HG03280 (cell line): ENCODE measurements at regions not wholly inside any gene's neighbourhood (a gene's known extent, or its start where the extent isn't known, plus 50 kb on each side); places are given as distances from the start of the nearest gene placed in this dataset.

Experiments
- ATAC-seq: cut with Tn5 transposase; IDR thresholded peaks from one replicate; pipeline ENCODE4 v1.9.1; 2021; ENCODE audit warnings: mild to moderate bottlenecking, moderate library complexity; ENCODE audit not compliant: unreplicated experiment

GRCh38 chr10:104505521-104506042 is 135.5 kb upstream of the SORCS3 start:
- ATAC-seq: no peak

- ATAC-seq: no peak
Measured at GRCh38 chr10:104509981-104510380, 131.1 kb upstream of the SORCS3 start.

- ATAC-seq: no peak
Measured at GRCh38 chr10:104510644-104511043, 130.4 kb upstream of the SORCS3 start.

GRCh38 chr10:104512800-104513199 is 128.3 kb upstream of the SORCS3 start:
- ATAC-seq: no peak

GRCh38 chr10:104515678-104516199 is 125.4 kb upstream of the SORCS3 start:
- no peak for ATAC-seq

GRCh38 chr10:104516986-104517385 is 124.1 kb upstream of the SORCS3 start:
- no peak for ATAC-seq

GRCh38 chr10:104517946-104518345 is 123.1 kb upstream of the SORCS3 start:
- ATAC-seq: no peak

GRCh38 chr10:104518891-104519290 is 122.2 kb upstream of the SORCS3 start:
- ATAC-seq: no peak

- no peak for ATAC-seq
Measured at GRCh38 chr10:104520653-104521052, 120.4 kb upstream of the SORCS3 start.

- no peak for ATAC-seq
Measured at GRCh38 chr10:104521901-104522694, 119.0 kb upstream of the SORCS3 start.

- no peak for ATAC-seq
Measured at GRCh38 chr10:104526188-104526587, 114.9 kb upstream of the SORCS3 start.

- ATAC-seq: no peak
Measured at GRCh38 chr10:104527013-104527412, 114.1 kb upstream of the SORCS3 start.

GRCh38 chr10:104540181-104540580 is 100.9 kb upstream of the SORCS3 start:
- no peak for ATAC-seq

- no peak for ATAC-seq
Measured at GRCh38 chr10:104541820-104542219, 99.3 kb upstream of the SORCS3 start.

- no peak for ATAC-seq
Measured at GRCh38 chr10:104546336-104546735, 94.8 kb upstream of the SORCS3 start.

- ATAC-seq: no peak
Measured at GRCh38 chr10:104546756-104547155, 94.3 kb upstream of the SORCS3 start.

- ATAC-seq: no peak
Measured at GRCh38 chr10:104548090-104548489, 93.0 kb upstream of the SORCS3 start.

- no peak for ATAC-seq
Measured at GRCh38 chr10:104556831-104557230, 84.3 kb upstream of the SORCS3 start.

GRCh38 chr10:104557966-104558365 is 83.1 kb upstream of the SORCS3 start:
- no peak for ATAC-seq

GRCh38 chr10:104559935-104560334 is 81.2 kb upstream of the SORCS3 start:
- ATAC-seq: no peak

GRCh38 chr10:104563051-104563450 is 78.0 kb upstream of the SORCS3 start:
- ATAC-seq: no peak

GRCh38 chr10:104563548-104563947 is 77.5 kb upstream of the SORCS3 start:
- ATAC-seq: no peak
